Activated naive CD4-positive, alpha-beta T cell treated with anti-CD3 and anti-CD28 coated beads, Interleukin-2, amount 50 U/mL, for 72 hours (primary cell): ENCODE measurements at regions not wholly inside any gene's neighbourhood (a gene's known extent, or its start where the extent isn't known, plus 50 kb on each side); places are given as distances from the start of the nearest gene placed in this dataset.

Experiments
- ATAC-seq, 2 donors: fragments of 150-1000 bp; cut with Tn5 transposase; 2 replicates each; pipeline ENCODE4 v1.10.0; 2021; ENCODE audit warnings: mild to moderate bottlenecking in 2 of 2, moderate library complexity in 2 of 2
- DNase-seq, 2 donors: peaks; one replicate each; pipeline ENCODE4 v3.0.0; 2021 to 2022; ENCODE audit warnings: low spot score in 2 of 2
- H3K27ac Mint-ChIP-seq, 2 donors: one replicate each; pipeline ENCODE4 v1.8.0; 2022; ENCODE audit warnings: mild to moderate bottlenecking in 2 of 2, mixed read lengths in 2 of 2
- H3K36me3 Mint-ChIP-seq, 2 donors: one replicate each; pipeline ENCODE4 v1.8.0; 2022; ENCODE audit warnings: mixed read lengths in 2 of 2
- H3K9me3 Mint-ChIP-seq, 2 donors: one replicate each; pipeline ENCODE4 v1.8.0; 2022; ENCODE audit warnings: mixed read lengths in 2 of 2

GRCh38 chr6:1075444-1075843, 236.5 kb upstream of the FOXQ1 start:
- no peak for DNase-seq
- Mint-ChIP-seq H3K9me3 (no peaks in the 10 kb centered on the region), H3K36me3 (no peaks in the 10 kb centered on the region), H3K27ac (no peak overlapping the region)
- ATAC-seq, result no peak

- DNase-seq (no peak), ATAC-seq (no peak)
- Mint-ChIP-seq H3K36me3 (no peaks in the 10 kb centered on the region), H3K27ac (no peak overlapping the region), H3K9me3 (no peaks in the 10 kb centered on the region)
Observed at GRCh38 chr6:1070085-1070521, 241.8 kb upstream of the FOXQ1 start.

- Mint-ChIP-seq H3K9me3 (no peaks in the 10 kb centered on the region), H3K27ac (no peak overlapping the region), H3K36me3 (no peaks in the 10 kb centered on the region)
- ATAC-seq (no peak), DNase-seq (no peak)
Observed at GRCh38 chr6:1068905-1069304, 243.0 kb upstream of the FOXQ1 start.

- no peak overlapping the region for H3K27ac Mint-ChIP-seq
- no peaks in the 10 kb centered on the region for H3K36me3 Mint-ChIP-seq
- DNase-seq (no peak), ATAC-seq (no peak)
- no peaks in the 10 kb centered on the region for H3K9me3 Mint-ChIP-seq
Observed at GRCh38 chr6:1068068-1068467, 243.8 kb upstream of the FOXQ1 start.

GRCh38 chr6:1067346-1067745, 244.6 kb upstream of the FOXQ1 start:
- DNase-seq (no peak), ATAC-seq (no peak)
- Mint-ChIP-seq H3K9me3 (no peaks in the 10 kb centered on the region), H3K27ac (no peak overlapping the region), H3K36me3 (no peaks in the 10 kb centered on the region)

- no peak for ATAC-seq
- no peaks in the 10 kb centered on the region for H3K36me3 Mint-ChIP-seq
Observed at GRCh38 chr6:1066449-1067090, 245.3 kb upstream of the FOXQ1 start.

GRCh38 chr6:1065986-1066385, 245.9 kb upstream of the FOXQ1 start:
- Mint-ChIP-seq H3K27ac (no peak overlapping the region), H3K36me3 (no peaks in the 10 kb centered on the region), H3K9me3 (no peaks in the 10 kb centered on the region)
- DNase-seq (no peak), ATAC-seq (no peak)

More at GRCh38 chr6:1066449-1067090, 245.3 kb upstream of the FOXQ1 start:
- Mint-ChIP-seq H3K9me3 (no peaks in the 10 kb centered on the region), H3K27ac (no peak overlapping the region)
- no peak for DNase-seq

- H3K9me3 Mint-ChIP-seq, result no peaks in the 10 kb centered on the region
- ATAC-seq, result no peak
- no peaks in the 10 kb centered on the region for H3K36me3 Mint-ChIP-seq
- DNase-seq, result no peak
- H3K27ac Mint-ChIP-seq, result no peak overlapping the region
Observed at GRCh38 chr6:1063671-1064355, 248.1 kb upstream of the FOXQ1 start.

GRCh38 chr6:1062786-1063545, 248.9 kb upstream of the FOXQ1 start:
- H3K27ac Mint-ChIP-seq, result no peak overlapping the region
- ATAC-seq, result no peak
- DNase-seq, result no peak
- H3K9me3 Mint-ChIP-seq, result no peaks in the 10 kb centered on the region
- no peaks in the 10 kb centered on the region for H3K36me3 Mint-ChIP-seq

GRCh38 chr6:1059596-1059995, 252.3 kb upstream of the FOXQ1 start:
- ATAC-seq, result no peak
- no peak for DNase-seq
- Mint-ChIP-seq H3K27ac (no peak overlapping the region), H3K36me3 (no peaks in the 10 kb centered on the region), H3K9me3 (no peaks in the 10 kb centered on the region)

GRCh38 chr6:1057490-1058135, 254.3 kb upstream of the FOXQ1 start:
- H3K27ac Mint-ChIP-seq, result no peak overlapping the region
- ATAC-seq, result no peak
- no peaks in the 10 kb centered on the region for H3K36me3 Mint-ChIP-seq
- DNase-seq, result no peak
- H3K9me3 Mint-ChIP-seq, result no peaks in the 10 kb centered on the region

GRCh38 chr6:1055015-1055921, 256.6 kb upstream of the FOXQ1 start:
- no peak for ATAC-seq
- no peak overlapping the region for H3K27ac Mint-ChIP-seq

GRCh38 chr6:1054653-1055014, 257.3 kb upstream of the FOXQ1 start:
- ATAC-seq, result no peak
- no peak for DNase-seq
- no peaks in the 10 kb centered on the region for H3K9me3 Mint-ChIP-seq
- H3K36me3 Mint-ChIP-seq, result no peaks in the 10 kb centered on the region
- H3K27ac Mint-ChIP-seq, result no peak overlapping the region

More at GRCh38 chr6:1055015-1055921, 256.6 kb upstream of the FOXQ1 start:
- Mint-ChIP-seq H3K9me3 (no peaks in the 10 kb centered on the region), H3K36me3 (no peaks in the 10 kb centered on the region)
- no peak for DNase-seq

- DNase-seq (no peak), ATAC-seq (peak; percentile 18 to 20)
- Mint-ChIP-seq H3K36me3 (no peaks in the 10 kb centered on the region), H3K9me3 (no peaks in the 10 kb centered on the region), H3K27ac (no peak overlapping the region)
Observed at GRCh38 chr6:1053586-1053985, 258.3 kb upstream of the FOXQ1 start.

GRCh38 chr6:1052262-1052661, 259.6 kb upstream of the FOXQ1 start:
- Mint-ChIP-seq H3K27ac (no peak overlapping the region), H3K9me3 (no peaks in the 10 kb centered on the region), H3K36me3 (no peaks in the 10 kb centered on the region)
- DNase-seq, result no peak
- ATAC-seq, result no peak

GRCh38 chr6:1049900-1050299, 262.0 kb upstream of the FOXQ1 start:
- no peak overlapping the region for H3K27ac Mint-ChIP-seq
- no peaks in the 10 kb centered on the region for H3K9me3 Mint-ChIP-seq
- ATAC-seq (no peak), DNase-seq (no peak)
- no peaks in the 10 kb centered on the region for H3K36me3 Mint-ChIP-seq
